Neural crest cell (in vitro differentiated cells): ENCODE measurements at regions not wholly inside any gene's neighbourhood (a gene's known extent, or its start where the extent isn't known, plus 50 kb on each side); places are given as distances from the start of the nearest gene placed in this dataset.

Source experiments
- DNase-seq: peaks from one replicate; pipeline ENCODE4 v3.0.0; 2021; ENCODE audit warnings: low read depth, mixed read lengths, low spot score
- H3K27ac Mint-ChIP-seq: one replicate; pipeline ENCODE4 v1.8.0; 2021; ENCODE audit warnings: mild to moderate bottlenecking, mixed read lengths; ENCODE audit not compliant: unreplicated experiment
- H3K27me3 Mint-ChIP-seq: 2 replicates; pipeline ENCODE4 v1.8.0; 2021; ENCODE audit warnings: low read depth, mild to moderate bottlenecking, mixed read lengths
- H3K36me3 Mint-ChIP-seq: 2 replicates; pipeline ENCODE4 v1.8.0; 2021; ENCODE audit warnings: low read depth, mild to moderate bottlenecking, mixed read lengths
- H3K4me1 Mint-ChIP-seq: 2 replicates; pipeline ENCODE4 v1.8.0; 2021; ENCODE audit warnings: mixed read lengths
- H3K4me3 Mint-ChIP-seq: one replicate; pipeline ENCODE4 v1.8.0; 2021; ENCODE audit warnings: mild to moderate bottlenecking, mixed read lengths
- H3K9me3 Mint-ChIP-seq: 2 replicates; pipeline ENCODE4 v1.8.0; 2021; ENCODE audit warnings: mixed read lengths
- CTCF ChIP-seq: fragments of 200-600 bp; sonication (generic); conservative IDR thresholded peaks from 2 replicates; pipeline ENCODE4 v1.5.0; 2021; ENCODE audit warnings: antibody characterized with exemption, mild to moderate bottlenecking

GRCh38 chr16:10309271-10309932 is 76.5 kb upstream of the ATF7IP2 start:
- H3K4me3 Mint-ChIP-seq, result no peak overlapping the region
- no peak for TF ChIP-seq CTCF
- H3K27me3 Mint-ChIP-seq, result no peaks in the 10 kb centered on the region
- H3K9me3 Mint-ChIP-seq, result no peaks in the 10 kb centered on the region
- no peak overlapping the region for H3K27ac Mint-ChIP-seq
- DNase-seq, result no peak
- H3K4me1 Mint-ChIP-seq, result no peaks in the 10 kb centered on the region
- no peaks in the 10 kb centered on the region for H3K36me3 Mint-ChIP-seq

- Mint-ChIP-seq H3K27ac (no peak overlapping the region), H3K4me1 (peaks cover 4% of the 10 kb centered on the region), H3K9me3 (no peaks in the 10 kb centered on the region), H3K27me3 (no peaks in the 10 kb centered on the region), H3K4me3 (no peak overlapping the region), H3K36me3 (no peaks in the 10 kb centered on the region)
- DNase-seq, result no peak
- no peak for TF ChIP-seq CTCF
These were observed 73.9 kb upstream of the ATF7IP2 start for GRCh38 chr16:10312008-10312407.

GRCh38 chr16:10312784-10313724 is 72.8 kb upstream of the ATF7IP2 start:
- TF ChIP-seq CTCF, result no peak
- H3K36me3 Mint-ChIP-seq, result no peaks in the 10 kb centered on the region
- H3K4me3 Mint-ChIP-seq, result no peak overlapping the region
- H3K27me3 Mint-ChIP-seq, result no peaks in the 10 kb centered on the region
- peaks cover 4% of the 10 kb centered on the region for H3K4me1 Mint-ChIP-seq
- no peaks in the 10 kb centered on the region for H3K9me3 Mint-ChIP-seq
- no peak for DNase-seq
- H3K27ac Mint-ChIP-seq, result no peak overlapping the region

GRCh38 chr16:10314317-10314716 is 71.5 kb upstream of the ATF7IP2 start:
- Mint-ChIP-seq H3K27me3 (no peaks in the 10 kb centered on the region), H3K27ac (no peak overlapping the region), H3K4me1 (peaks cover 17% of the 10 kb centered on the region), H3K4me3 (no peak overlapping the region), H3K36me3 (no peaks in the 10 kb centered on the region), H3K9me3 (no peaks in the 10 kb centered on the region)
- DNase-seq, result no peak
- TF ChIP-seq CTCF, result no peak

GRCh38 chr16:10314811-10315210 is 71.0 kb upstream of the ATF7IP2 start:
- Mint-ChIP-seq H3K27me3 (no peaks in the 10 kb centered on the region), H3K27ac (no peak overlapping the region), H3K4me1 (peaks cover 19% of the 10 kb centered on the region), H3K4me3 (no peak overlapping the region), H3K36me3 (no peaks in the 10 kb centered on the region), H3K9me3 (no peaks in the 10 kb centered on the region)
- no peak for TF ChIP-seq CTCF
- no peak for DNase-seq
